Medulla oblongata (tissue), 1 donor: ENCODE measurements at regions not wholly inside any gene's neighbourhood (a gene's known extent, or its start where the extent isn't known, plus 50 kb on each side); places are given as distances from the start of the nearest gene placed in this dataset.

Experiments
- DNase-seq: peaks from one replicate; pipeline ENCODE4 v3.0.0-alpha.2; 2015; ENCODE audit errors: extremely low spot score

GRCh38 chr13:74966814-74967424, 515.0 kb downstream of the TBC1D4 start:
- peak; percentile 74 for DNase-seq

GRCh38 chr13:74966275-74966674, 515.7 kb downstream of the TBC1D4 start:
- DNase-seq, result no peak

- no peak for DNase-seq
These were observed 536.3 kb downstream of the TBC1D4 start for GRCh38 chr13:74945637-74946036.

GRCh38 chr13:74931698-74932433, 550.1 kb downstream of the TBC1D4 start:
- DNase-seq, result no peak

- DNase-seq, result no peak
These were observed 551.4 kb downstream of the TBC1D4 start for GRCh38 chr13:74930402-74931165.

GRCh38 chr13:74929436-74929835, 552.5 kb downstream of the TBC1D4 start:
- no peak for DNase-seq

- DNase-seq, result no peak
These were observed 554.1 kb downstream of the TBC1D4 start for GRCh38 chr13:74927823-74928222.

GRCh38 chr13:74922963-74923362, 559.0 kb downstream of the TBC1D4 start:
- DNase-seq, result no peak

- DNase-seq, result no peak
These were observed 560.6 kb downstream of the TBC1D4 start for GRCh38 chr13:74921326-74921725.

- no peak for DNase-seq
These were observed 561.0 kb downstream of the TBC1D4 start for GRCh38 chr13:74920920-74921319.

- DNase-seq, result no peak
These were observed 561.6 kb downstream of the TBC1D4 start for GRCh38 chr13:74920361-74920760.

GRCh38 chr13:74919914-74920313, 562.1 kb downstream of the TBC1D4 start:
- DNase-seq, result no peak

- no peak for DNase-seq
These were observed 569.1 kb downstream of the TBC1D4 start for GRCh38 chr13:74912898-74913297.

- no peak for DNase-seq
These were observed 571.6 kb downstream of the TBC1D4 start for GRCh38 chr13:74910415-74910814.

GRCh38 chr13:74907788-74908187, 574.2 kb downstream of the TBC1D4 start:
- DNase-seq, result no peak

- no peak for DNase-seq
These were observed 577.4 kb downstream of the TBC1D4 start for GRCh38 chr13:74904556-74904955.

GRCh38 chr13:74895042-74895796, 586.8 kb downstream of the TBC1D4 start:
- DNase-seq, result no peak

- no peak for DNase-seq
These were observed 589.9 kb downstream of the TBC1D4 start for GRCh38 chr13:74892096-74892495.

- no peak for DNase-seq
These were observed 590.4 kb downstream of the TBC1D4 start for GRCh38 chr13:74891610-74892009.

GRCh38 chr13:74889321-74889720, 592.6 kb downstream of the TBC1D4 start:
- DNase-seq, result no peak

- peak; percentile 50 for DNase-seq
These were observed 595.5 kb downstream of the TBC1D4 start for GRCh38 chr13:74886502-74886901.

GRCh38 chr13:74883834-74884233, 598.1 kb downstream of the TBC1D4 start:
- peak; percentile 6 for DNase-seq
